Tibial nerve (tissue), 3 donors: ENCODE measurements at regions not wholly inside any gene's neighbourhood (a gene's known extent, or its start where the extent isn't known, plus 50 kb on each side); places are given as distances from the start of the nearest gene placed in this dataset.

Source experiments
- CTCF ChIP-seq, 5 experiments: fragments of 200-600 bp in 3 of 5; fragments of 450-650 bp in 2 of 5; sonication (generic) in 3 of 5; IDR thresholded peaks; one replicate each; pipeline ENCODE4 v1.5.1; 2016 to 2019; ENCODE audit warnings: antibody characterized with exemption in 5 of 5, mild to moderate bottlenecking in 3 of 5, moderate library complexity in 2 of 5
- POLR2A ChIP-seq, 2 donors: fragments of 450-650 bp; IDR thresholded peaks; one replicate each; pipeline ENCODE4 v1.6.1; 2017; ENCODE audit warnings: antibody characterized with exemption in 2 of 2, mild to moderate bottlenecking in 2 of 2, moderate library complexity in 2 of 2

DNA sequence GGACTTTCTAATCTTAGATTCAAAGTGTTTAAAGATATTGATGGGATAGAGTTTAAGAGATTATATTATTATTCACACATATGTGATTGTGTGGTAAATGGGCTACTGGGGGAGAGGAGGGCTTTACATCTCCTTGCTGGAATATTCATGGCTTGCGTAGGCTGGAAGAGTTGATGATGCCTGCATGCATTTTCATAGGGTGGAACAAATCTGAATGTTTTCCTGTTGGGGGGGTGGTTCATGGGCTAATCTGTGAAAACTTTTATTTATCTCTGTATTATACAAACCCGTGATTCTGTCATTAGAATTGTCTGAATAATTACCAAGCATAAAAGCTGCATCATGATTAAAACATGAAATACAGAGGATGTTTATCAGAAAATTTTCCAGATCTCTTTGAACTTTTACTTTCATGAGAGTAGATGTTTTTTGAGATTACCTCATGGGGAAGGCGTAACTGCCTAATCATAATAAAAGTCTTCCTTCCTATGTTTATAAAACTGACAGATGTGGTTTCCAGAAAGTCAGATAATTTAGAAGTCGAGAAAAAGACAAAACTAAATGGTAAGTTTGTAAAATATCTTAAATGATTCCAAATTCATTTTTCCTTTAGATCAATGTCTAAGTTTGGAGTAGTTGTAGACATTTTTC, 1185.4 kb upstream of the SEMA6A start:
- no peak for TF ChIP-seq CTCF (IDR thresholded peaks at IDR 0.05)
- no peak for TF ChIP-seq POLR2A (IDR thresholded peaks at IDR 0.05)
